GM10266 (cell line): ENCODE measurements at regions not wholly inside any gene's neighbourhood (a gene's known extent, or its start where the extent isn't known, plus 50 kb on each side); places are given as distances from the start of the nearest gene placed in this dataset.

Source experiments
- DNase-seq: peaks from one replicate; pipeline ENCODE4 v3.0.0; 2012; ENCODE audit errors: extremely low spot score
- TF ChIP-seq, protein P1 (sequence below): IDR thresholded peaks from 2 replicates; pipeline ENCODE4 v1.5.1; 2012; ENCODE audit warnings: mild to moderate bottlenecking, low read depth; ENCODE audit not compliant: control insufficient read depth, insufficient read depth; ENCODE audit errors: missing control alignments

DNA sequence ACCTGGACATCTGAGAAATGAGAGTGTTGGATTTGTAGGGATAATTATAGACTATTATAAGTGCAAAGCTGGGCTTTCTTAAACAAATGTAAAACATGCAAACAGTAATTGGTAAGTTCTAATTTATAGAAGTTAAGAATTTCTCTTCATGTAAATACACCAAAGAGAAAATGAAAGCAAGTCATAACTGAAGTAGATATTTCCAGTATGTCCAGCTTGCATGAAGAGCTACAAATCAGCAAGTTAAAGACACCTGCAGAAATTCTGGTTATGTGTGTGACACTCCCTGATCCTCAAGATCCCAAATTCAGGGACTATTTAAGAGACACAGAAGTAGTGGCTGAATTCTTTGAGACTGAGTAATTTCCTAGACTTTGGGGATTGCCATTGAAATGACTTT lies 308.9 kb downstream of the TLE4 start:
- TF ChIP-seq, protein P1, sequence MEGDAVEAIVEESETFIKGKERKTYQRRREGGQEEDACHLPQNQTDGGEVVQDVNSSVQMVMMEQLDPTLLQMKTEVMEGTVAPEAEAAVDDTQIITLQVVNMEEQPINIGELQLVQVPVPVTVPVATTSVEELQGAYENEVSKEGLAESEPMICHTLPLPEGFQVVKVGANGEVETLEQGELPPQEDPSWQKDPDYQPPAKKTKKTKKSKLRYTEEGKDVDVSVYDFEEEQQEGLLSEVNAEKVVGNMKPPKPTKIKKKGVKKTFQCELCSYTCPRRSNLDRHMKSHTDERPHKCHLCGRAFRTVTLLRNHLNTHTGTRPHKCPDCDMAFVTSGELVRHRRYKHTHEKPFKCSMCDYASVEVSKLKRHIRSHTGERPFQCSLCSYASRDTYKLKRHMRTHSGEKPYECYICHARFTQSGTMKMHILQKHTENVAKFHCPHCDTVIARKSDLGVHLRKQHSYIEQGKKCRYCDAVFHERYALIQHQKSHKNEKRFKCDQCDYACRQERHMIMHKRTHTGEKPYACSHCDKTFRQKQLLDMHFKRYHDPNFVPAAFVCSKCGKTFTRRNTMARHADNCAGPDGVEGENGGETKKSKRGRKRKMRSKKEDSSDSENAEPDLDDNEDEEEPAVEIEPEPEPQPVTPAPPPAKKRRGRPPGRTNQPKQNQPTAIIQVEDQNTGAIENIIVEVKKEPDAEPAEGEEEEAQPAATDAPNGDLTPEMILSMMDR: no peak
- no peak for DNase-seq

DNA sequence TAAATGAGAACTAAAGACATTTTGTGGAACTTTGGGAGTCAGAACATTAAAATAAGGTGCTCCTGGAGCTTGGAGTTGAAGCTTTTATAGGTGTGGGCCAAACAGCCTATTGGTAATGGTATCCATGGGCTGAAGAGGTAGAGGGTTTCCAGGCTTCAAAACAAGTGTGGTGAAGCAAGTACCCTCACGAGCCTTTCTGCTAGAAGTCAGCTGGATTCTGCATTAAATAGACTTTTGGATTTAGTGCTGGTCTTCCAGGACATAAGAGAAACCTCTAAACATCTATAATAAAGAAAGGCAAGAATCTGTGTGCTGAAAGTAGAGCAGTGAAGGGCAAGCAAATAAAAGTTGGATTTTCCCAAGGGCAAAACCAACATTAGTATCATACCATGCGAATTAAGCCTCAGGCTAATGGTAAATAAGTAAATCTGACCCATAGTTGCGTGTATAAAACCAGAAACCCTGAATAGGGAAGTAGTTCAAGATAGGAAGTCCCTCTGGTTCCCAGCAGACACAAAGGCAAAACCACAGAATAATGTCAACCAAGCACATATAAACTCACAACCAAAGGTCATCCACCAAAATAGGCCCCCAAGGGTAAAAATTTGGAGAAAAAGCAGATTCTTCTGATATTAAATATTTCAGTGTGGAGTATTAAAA lies 306.3 kb downstream of the TLE4 start:
- TF ChIP-seq, protein P1: no peak
- DNase-seq: no peak

DNA sequence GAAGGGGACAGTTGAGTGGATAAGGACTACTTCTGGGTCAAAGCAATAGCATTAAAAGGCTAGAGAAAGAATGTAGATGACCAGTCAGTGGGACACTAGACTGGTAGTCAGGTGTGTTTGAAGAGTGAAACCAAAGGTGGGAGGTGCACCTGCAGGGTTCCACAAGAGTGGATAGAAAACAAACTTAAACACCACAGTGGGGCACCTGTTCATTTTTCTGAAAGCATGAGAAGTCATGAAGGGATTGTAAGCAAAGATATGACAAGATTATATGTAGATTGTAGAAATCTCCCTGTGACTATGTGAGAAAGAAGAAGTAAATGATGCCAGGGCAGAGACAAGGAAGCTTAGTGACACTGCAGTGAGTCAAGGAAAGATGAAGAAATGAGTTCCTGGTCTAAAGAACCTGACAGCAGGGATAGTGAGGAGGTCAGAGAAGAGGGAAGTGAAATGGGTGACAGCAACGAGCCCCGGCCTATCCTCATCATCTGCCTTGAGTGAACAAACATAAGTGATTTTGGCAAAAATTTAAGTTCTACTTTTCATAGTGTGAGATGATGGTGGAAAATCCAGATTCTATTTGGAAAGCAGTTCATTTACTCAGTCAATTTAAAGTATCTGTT lies 296.9 kb downstream of the TLE4 start:
- TF ChIP-seq, protein P1: no peak
- DNase-seq: no peak

DNA sequence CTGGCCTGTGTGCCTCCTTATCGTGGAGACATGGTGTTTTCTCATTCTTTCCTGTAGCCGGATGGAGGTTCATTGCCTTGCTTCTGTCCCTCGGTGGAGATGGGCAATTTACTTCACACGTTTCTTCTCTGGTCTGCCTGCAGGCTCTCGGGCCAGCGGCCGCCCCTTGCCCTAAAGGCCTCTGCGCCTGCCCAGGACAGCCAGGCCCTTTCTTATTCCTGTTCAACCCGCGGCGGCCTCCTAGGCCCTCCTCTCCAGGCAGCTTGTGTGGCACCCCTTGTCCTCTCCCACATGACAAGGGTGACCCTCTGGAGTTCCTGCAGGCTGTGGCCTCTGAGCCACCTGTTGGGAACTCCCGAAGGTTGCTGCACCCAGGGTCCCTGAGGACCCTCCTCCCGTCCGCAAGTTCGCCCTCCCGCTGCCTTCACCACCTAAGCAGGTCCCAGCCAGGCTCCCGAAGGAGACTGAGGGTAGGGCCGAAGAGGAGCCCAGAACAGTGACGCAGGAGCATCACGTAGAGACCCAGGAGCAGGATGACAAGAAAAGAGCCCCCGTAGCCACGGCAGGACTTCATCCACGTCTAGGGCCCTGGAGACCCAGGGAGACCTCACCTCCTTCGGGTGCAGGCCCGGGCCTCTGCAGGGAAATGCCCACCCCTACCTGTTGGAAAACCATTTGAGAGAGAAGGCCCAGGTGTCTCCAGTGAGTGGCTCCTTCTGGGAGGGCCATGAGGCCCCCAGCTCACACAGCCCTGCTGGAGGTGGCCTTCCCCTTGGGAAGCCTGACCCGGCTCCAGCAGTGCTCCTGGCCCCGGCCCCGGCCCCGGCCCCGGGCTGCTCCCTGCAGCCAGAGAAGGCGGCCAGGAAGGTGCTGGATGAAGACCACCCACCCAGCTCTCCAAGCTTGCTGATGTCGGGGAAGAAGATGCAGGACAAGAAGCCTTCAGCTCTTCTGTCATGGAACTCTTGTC lies 291.4 kb downstream of the TLE4 start:
- TF ChIP-seq, protein P1: no peak
- DNase-seq: no peak

DNA sequence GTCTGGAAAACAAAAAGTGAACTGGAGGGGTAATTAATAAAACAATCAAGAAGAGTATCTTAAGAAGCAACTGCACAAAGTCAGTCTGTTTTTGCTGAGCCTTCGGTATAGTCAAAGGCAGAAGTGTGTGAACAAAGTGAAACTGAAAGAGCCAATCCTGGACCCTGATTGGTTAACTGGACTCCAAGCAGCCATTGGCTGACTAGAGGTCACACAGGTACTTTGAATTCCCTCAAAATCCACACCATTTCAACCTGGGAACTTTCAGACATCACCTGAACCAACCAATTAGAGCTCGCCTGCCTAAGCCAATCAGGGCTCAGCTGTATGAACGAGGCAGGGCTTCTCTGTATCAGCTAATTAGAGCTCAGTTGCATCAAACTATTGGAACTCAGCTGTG lies 286.7 kb downstream of the TLE4 start:
- TF ChIP-seq, protein P1: no peak

DNA sequence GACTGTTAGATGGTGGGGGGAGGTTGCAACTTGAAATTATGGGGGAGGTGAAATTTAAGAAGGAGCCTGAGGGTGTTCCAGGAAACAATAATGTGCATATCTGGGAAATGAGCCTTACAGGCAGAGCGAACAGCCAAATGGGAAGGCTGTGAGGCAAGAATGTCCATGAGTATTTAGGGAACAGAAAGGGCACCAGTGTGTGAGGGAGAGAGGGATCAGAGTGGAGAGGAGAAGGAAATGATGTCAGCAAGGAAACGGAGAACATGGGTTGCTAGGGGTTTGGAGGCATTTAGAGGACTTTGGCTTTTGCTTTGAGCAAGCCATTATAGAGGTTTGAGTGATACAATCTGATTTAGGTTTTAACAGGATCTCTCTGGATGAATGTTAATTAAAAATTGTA lies 285.4 kb downstream of the TLE4 start:
- TF ChIP-seq, protein P1: no peak
- DNase-seq: no peak

More for the DNA sequence above, 286.7 kb downstream of the TLE4 start:
- peak; percentile 23 for DNase-seq

DNA sequence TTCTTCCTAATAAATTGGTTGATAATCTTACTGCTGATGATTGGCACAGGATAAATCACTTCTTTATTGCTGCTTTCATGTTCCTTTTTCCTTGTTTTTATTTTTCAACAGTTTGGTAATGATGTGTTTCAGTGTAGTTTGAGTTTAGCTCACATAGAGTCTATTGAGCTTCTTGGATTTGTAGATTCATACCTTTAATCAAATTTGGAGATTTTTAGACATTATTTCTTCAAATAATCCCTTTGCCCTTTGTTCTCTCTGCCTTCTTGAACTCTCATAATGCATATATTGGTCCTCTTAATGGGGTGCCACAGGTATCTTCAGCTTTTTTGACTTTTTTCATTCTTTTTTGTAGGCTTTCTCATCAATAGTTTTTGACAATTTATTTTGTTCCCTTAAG lies 275.3 kb downstream of the TLE4 start:
- DNase-seq: no peak
- TF ChIP-seq, protein P1: no peak
